Myocyte (in vitro differentiated cells): ENCODE measurements at regions not wholly inside any gene's neighbourhood (a gene's known extent, or its start where the extent isn't known, plus 50 kb on each side); places are given as distances from the start of the nearest gene placed in this dataset.

Source experiments
- DNase-seq: peaks from one replicate; pipeline ENCODE4 v3.0.0-alpha.2; 2012; ENCODE audit warnings: low read depth

GRCh38 chr9:4435197-4435596, 55.1 kb upstream of the SLC1A1 start:
- no peak for DNase-seq

GRCh38 chr9:4433379-4433778, 56.9 kb upstream of the SLC1A1 start:
- no peak for DNase-seq

- DNase-seq = no peak
Observed at GRCh38 chr9:4430432-4431261, 59.6 kb upstream of the SLC1A1 start.

- peak; percentile 41 for DNase-seq
Observed at GRCh38 chr9:4425319-4426045, 64.8 kb upstream of the SLC1A1 start.

GRCh38 chr9:4424891-4425290, 65.4 kb upstream of the SLC1A1 start:
- DNase-seq = no peak

GRCh38 chr9:4424038-4424437, 66.2 kb upstream of the SLC1A1 start:
- DNase-seq = no peak

GRCh38 chr9:4423207-4423610, 67.1 kb upstream of the SLC1A1 start:
- no peak for DNase-seq

- no peak for DNase-seq
Observed at GRCh38 chr9:4422495-4422894, 67.8 kb upstream of the SLC1A1 start.

GRCh38 chr9:4421847-4422246, 68.4 kb upstream of the SLC1A1 start:
- DNase-seq = no peak

- no peak for DNase-seq
Observed at GRCh38 chr9:4420351-4420750, 69.9 kb upstream of the SLC1A1 start.

GRCh38 chr9:4417578-4418325, 72.5 kb upstream of the SLC1A1 start:
- peak; percentile 11 for DNase-seq

GRCh38 chr9:4416467-4416866, 73.8 kb upstream of the SLC1A1 start:
- no peak for DNase-seq

GRCh38 chr9:4415281-4415680, 75.0 kb upstream of the SLC1A1 start:
- DNase-seq = peak; percentile 21

GRCh38 chr9:4413856-4414255, 76.4 kb upstream of the SLC1A1 start:
- DNase-seq = no peak

- DNase-seq = no peak
Observed at GRCh38 chr9:4404156-4404555, 86.1 kb upstream of the SLC1A1 start.

- no peak for DNase-seq
Observed at GRCh38 chr9:4402501-4402900, 87.8 kb upstream of the SLC1A1 start.

GRCh38 chr9:4400731-4401130, 89.5 kb upstream of the SLC1A1 start:
- no peak for DNase-seq

- no peak for DNase-seq
Observed at GRCh38 chr9:4397917-4398316, 92.4 kb upstream of the SLC1A1 start.

- no peak for DNase-seq
Observed at GRCh38 chr9:4393806-4394523, 94.1 kb upstream of the GLIS3 start.

- no peak for DNase-seq
Observed at GRCh38 chr9:4389755-4390154, 89.9 kb upstream of the GLIS3 start.

- DNase-seq = no peak
Observed at GRCh38 chr9:4389003-4389402, 89.1 kb upstream of the GLIS3 start.
